Central memory CD8-positive, alpha-beta T cell (primary cell): ENCODE measurements at regions not wholly inside any gene's neighbourhood (a gene's known extent, or its start where the extent isn't known, plus 50 kb on each side); places are given as distances from the start of the nearest gene placed in this dataset.

Experiments used
- ATAC-seq: fragments of 150-1000 bp; cut with Tn5 transposase; replicated peaks from 2 replicates; pipeline ENCODE4 v1.10.0; 2022; ENCODE audit warnings: mild to moderate bottlenecking, moderate FRiP score, moderate number of reproducible peaks; ENCODE audit not compliant: poor library complexity, severe bottlenecking; ENCODE audit errors: extremely low read depth
- DNase-seq, 2 donors: peaks; one replicate each; pipeline ENCODE4 v3.0.0; 2021; ENCODE audit warnings: low spot score in 2 of 2
- H3K27ac Mint-ChIP-seq: one replicate; pipeline ENCODE4 v1.8.0; 2022; ENCODE audit warnings: low read depth, mild to moderate bottlenecking, moderate library complexity, mixed read lengths
- H3K27me3 Mint-ChIP-seq: one replicate; pipeline ENCODE4 v1.8.0; 2022; ENCODE audit warnings: mixed read lengths
- H3K36me3 Mint-ChIP-seq: one replicate; pipeline ENCODE4 v1.8.0; 2022; ENCODE audit warnings: mild to moderate bottlenecking, moderate library complexity, mixed read lengths; ENCODE audit not compliant: insufficient read depth
- H3K4me1 Mint-ChIP-seq: one replicate; pipeline ENCODE4 v1.8.0; 2022; ENCODE audit warnings: mixed read lengths
- H3K4me3 Mint-ChIP-seq: one replicate; pipeline ENCODE4 v1.8.0; 2022; ENCODE audit warnings: mild to moderate bottlenecking, moderate library complexity, mixed read lengths
- H3K9me3 Mint-ChIP-seq: one replicate; pipeline ENCODE4 v1.8.0; 2022; ENCODE audit warnings: mixed read lengths

GRCh38 chr2:12080360-12080759 lies 333.9 kb downstream of the LPIN1 start:
- Mint-ChIP-seq H3K27me3 (no peaks in the 10 kb centered on the region), H3K9me3 (no peaks in the 10 kb centered on the region), H3K36me3 (no peaks in the 10 kb centered on the region), H3K27ac (no peak overlapping the region), H3K4me1 (peaks cover 20% of the 10 kb centered on the region), H3K4me3 (no peak overlapping the region)
- no peak for DNase-seq
- ATAC-seq: no peak

GRCh38 chr2:12081481-12082210 lies 335.2 kb downstream of the LPIN1 start:
- Mint-ChIP-seq H3K27ac (no peak overlapping the region), H3K36me3 (no peaks in the 10 kb centered on the region), H3K27me3 (no peaks in the 10 kb centered on the region), H3K4me3 (no peak overlapping the region), H3K9me3 (no peaks in the 10 kb centered on the region), H3K4me1 (peaks cover 20% of the 10 kb centered on the region)
- no peak for DNase-seq
- ATAC-seq: no peak

- no peak for ATAC-seq
- Mint-ChIP-seq H3K9me3 (no peaks in the 10 kb centered on the region), H3K36me3 (no peaks in the 10 kb centered on the region), H3K4me3 (no peak overlapping the region), H3K27me3 (no peaks in the 10 kb centered on the region), H3K4me1 (peaks cover 20% of the 10 kb centered on the region), H3K27ac (no peak overlapping the region)
- DNase-seq: no peak
These were observed 336.7 kb downstream of the LPIN1 start for GRCh38 chr2:12083081-12083581.

- Mint-ChIP-seq H3K36me3 (no peaks in the 10 kb centered on the region), H3K27me3 (no peaks in the 10 kb centered on the region), H3K27ac (no peak overlapping the region)
These were observed 337.4 kb downstream of the LPIN1 start for GRCh38 chr2:12083713-12084419.

GRCh38 chr2:12087175-12087574 lies 340.7 kb downstream of the LPIN1 start:
- Mint-ChIP-seq H3K27ac (no peak overlapping the region), H3K9me3 (no peaks in the 10 kb centered on the region), H3K27me3 (no peaks in the 10 kb centered on the region), H3K4me3 (no peak overlapping the region), H3K36me3 (peaks cover 1% of the 10 kb centered on the region), H3K4me1 (peaks cover 8% of the 10 kb centered on the region)
- DNase-seq: no peak
- ATAC-seq: no peak

More at GRCh38 chr2:12083713-12084419, 337.4 kb downstream of the LPIN1 start:
- Mint-ChIP-seq H3K9me3 (no peaks in the 10 kb centered on the region), H3K4me1 (peaks cover 20% of the 10 kb centered on the region), H3K4me3 (no peak overlapping the region)
- ATAC-seq: no peak
- DNase-seq: no peak

- Mint-ChIP-seq H3K27ac (no peak overlapping the region), H3K4me1 (peaks cover 8% of the 10 kb centered on the region), H3K4me3 (no peak overlapping the region), H3K36me3 (peaks cover 1% of the 10 kb centered on the region), H3K9me3 (no peaks in the 10 kb centered on the region), H3K27me3 (no peaks in the 10 kb centered on the region)
- DNase-seq: no peak
- ATAC-seq: no peak
These were observed 341.4 kb downstream of the LPIN1 start for GRCh38 chr2:12087671-12088380.

- peaks cover 1% of the 10 kb centered on the region for H3K36me3 Mint-ChIP-seq
- H3K9me3 Mint-ChIP-seq: no peaks in the 10 kb centered on the region
- ATAC-seq (no peak), DNase-seq (no peak)
- H3K27ac Mint-ChIP-seq: no peak overlapping the region
- no peak overlapping the region for H3K4me3 Mint-ChIP-seq
- peaks cover 2% of the 10 kb centered on the region for H3K4me1 Mint-ChIP-seq
- H3K27me3 Mint-ChIP-seq: peaks cover 3% of the 10 kb centered on the region
These were observed 342.6 kb downstream of the LPIN1 start for GRCh38 chr2:12089001-12089400.

- Mint-ChIP-seq H3K4me3 (no peak overlapping the region), H3K27ac (no peak overlapping the region), H3K27me3 (peaks cover 8% of the 10 kb centered on the region), H3K9me3 (no peaks in the 10 kb centered on the region), H3K4me1 (no peaks in the 10 kb centered on the region), H3K36me3 (peaks cover 1% of the 10 kb centered on the region)
- ATAC-seq: no peak
- no peak for DNase-seq
These were observed 343.1 kb downstream of the LPIN1 start for GRCh38 chr2:12089496-12089895.

- no peak overlapping the region for H3K4me3 Mint-ChIP-seq
- DNase-seq: no peak
- H3K4me1 Mint-ChIP-seq: no peaks in the 10 kb centered on the region
- peaks cover 9% of the 10 kb centered on the region for H3K27me3 Mint-ChIP-seq
- H3K27ac Mint-ChIP-seq: no peak overlapping the region
- H3K9me3 Mint-ChIP-seq: no peaks in the 10 kb centered on the region
- H3K36me3 Mint-ChIP-seq: peaks cover 1% of the 10 kb centered on the region
- ATAC-seq: no peak
These were observed 343.6 kb downstream of the LPIN1 start for GRCh38 chr2:12090072-12090471.

- peaks cover 9% of the 10 kb centered on the region for H3K27me3 Mint-ChIP-seq
- DNase-seq: no peak
- no peak overlapping the region for H3K4me3 Mint-ChIP-seq
- H3K9me3 Mint-ChIP-seq: no peaks in the 10 kb centered on the region
- no peak for ATAC-seq
- H3K27ac Mint-ChIP-seq: no peak overlapping the region
- H3K4me1 Mint-ChIP-seq: no peaks in the 10 kb centered on the region
- peaks cover 1% of the 10 kb centered on the region for H3K36me3 Mint-ChIP-seq
These were observed 344.2 kb downstream of the LPIN1 start for GRCh38 chr2:12090590-12090989.

- ATAC-seq (no peak), DNase-seq (no peak)
- Mint-ChIP-seq H3K27me3 (peaks cover 9% of the 10 kb centered on the region), H3K4me3 (no peak overlapping the region), H3K4me1 (no peaks in the 10 kb centered on the region), H3K27ac (no peak overlapping the region), H3K9me3 (no peaks in the 10 kb centered on the region), H3K36me3 (peaks cover 1% of the 10 kb centered on the region)
These were observed 344.9 kb downstream of the LPIN1 start for GRCh38 chr2:12091201-12091806.

- peaks cover 1% of the 10 kb centered on the region for H3K36me3 Mint-ChIP-seq
- H3K9me3 Mint-ChIP-seq: no peaks in the 10 kb centered on the region
- ATAC-seq (no peak), DNase-seq (no peak)
- H3K4me3 Mint-ChIP-seq: no peak overlapping the region
- H3K27me3 Mint-ChIP-seq: peaks cover 9% of the 10 kb centered on the region
- H3K4me1 Mint-ChIP-seq: no peaks in the 10 kb centered on the region
- H3K27ac Mint-ChIP-seq: no peak overlapping the region
These were observed 347.7 kb downstream of the LPIN1 start for GRCh38 chr2:12094134-12094533.
